SHP77 (cell line): ENCODE measurements at regions not wholly inside any gene's neighbourhood (a gene's known extent, or its start where the extent isn't known, plus 50 kb on each side); places are given as distances from the start of the nearest gene placed in this dataset.
"Not testable (repeated sequence)": the region's sequence is repeated elsewhere in the genome, so short reads cannot be mapped to it uniquely, and the experiment has no call there.

Source experiments
- DNase-seq, 2 experiments: peaks; one replicate each; lab custom pipeline; 2025; lab: John Stamatoyannopoulos, UW

DNA sequence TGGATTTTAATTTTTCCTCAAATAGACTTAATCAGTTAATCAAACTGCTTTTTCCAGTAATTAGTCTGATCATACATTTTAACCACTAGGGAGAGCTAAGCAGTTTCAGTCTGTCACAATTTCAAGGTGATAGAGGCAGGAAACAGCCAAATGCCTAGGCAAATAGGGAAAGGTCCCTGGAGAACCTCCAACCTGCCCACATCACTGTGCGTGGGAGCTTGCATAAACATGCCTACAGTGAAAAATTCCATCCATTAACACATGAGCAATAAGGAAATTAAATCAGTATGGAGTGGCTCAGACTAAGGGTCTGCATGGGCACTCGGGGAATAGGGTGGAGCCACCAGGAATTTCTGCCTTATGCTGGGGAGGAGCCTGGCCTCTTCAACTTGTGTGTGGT lies 74.6 kb downstream of the AASDHPPT start:
- DNase-seq = no peak

DNA sequence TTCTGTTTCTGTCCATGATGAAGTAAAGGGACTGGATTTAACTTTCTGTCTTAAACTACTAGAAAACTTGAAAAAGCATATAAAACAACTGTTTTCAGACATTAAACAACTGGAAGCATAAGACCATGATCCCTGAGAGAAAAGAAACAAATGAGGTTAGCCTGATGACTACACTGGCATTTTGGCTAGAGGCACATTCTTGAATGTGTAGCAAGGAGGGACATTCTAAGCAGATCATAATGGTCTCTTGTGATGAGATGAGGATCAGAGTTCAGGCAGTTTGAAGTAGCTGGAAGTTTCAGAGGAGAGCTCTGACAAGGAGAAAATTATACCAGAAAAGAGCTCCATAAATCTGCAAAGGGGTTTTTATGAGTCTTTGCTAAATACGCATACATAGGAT lies 75.4 kb downstream of the AASDHPPT start:
- no peak for DNase-seq

DNA sequence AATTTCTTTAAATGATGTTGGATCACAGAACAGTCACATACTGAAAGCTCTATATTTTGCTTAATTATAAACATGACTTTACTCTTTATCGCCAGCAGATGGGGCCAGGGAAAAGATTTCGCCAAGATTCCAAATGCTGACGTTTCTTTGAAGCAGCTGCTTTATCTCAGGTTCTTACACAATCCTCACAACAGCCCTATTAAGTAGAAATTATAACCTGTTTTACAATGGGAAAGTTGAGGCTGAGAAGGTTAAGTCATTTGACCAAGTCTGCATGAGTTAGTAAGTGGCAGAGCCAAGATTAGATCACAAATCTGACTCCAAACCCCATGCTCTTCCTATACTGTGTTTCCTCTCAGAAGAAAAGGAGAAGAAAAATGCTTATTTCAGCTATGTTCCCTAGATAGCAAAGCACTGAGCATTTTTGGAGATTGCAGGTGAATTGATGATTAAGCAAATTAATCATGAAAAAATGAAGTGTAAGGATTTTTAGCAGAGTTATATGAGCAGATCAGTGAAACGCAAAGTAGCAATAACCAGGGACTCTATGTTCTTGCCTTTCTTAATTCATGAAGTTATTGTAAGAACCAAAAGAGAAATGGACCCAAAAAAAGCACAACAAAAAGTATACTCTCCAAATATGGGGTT lies 79.0 kb downstream of the AASDHPPT start:
- DNase-seq = peak in 1 of 2 experiments; percentile 10

- DNase-seq = no peak
Measured at GRCh38 chr11:106158406-106158805, 80.9 kb downstream of the AASDHPPT start.

- no peak for DNase-seq
Measured at GRCh38 chr11:106159836-106160235, 82.4 kb downstream of the AASDHPPT start.

- no peak for DNase-seq
Measured at GRCh38 chr11:106160494-106160893, 83.0 kb downstream of the AASDHPPT start.

DNA sequence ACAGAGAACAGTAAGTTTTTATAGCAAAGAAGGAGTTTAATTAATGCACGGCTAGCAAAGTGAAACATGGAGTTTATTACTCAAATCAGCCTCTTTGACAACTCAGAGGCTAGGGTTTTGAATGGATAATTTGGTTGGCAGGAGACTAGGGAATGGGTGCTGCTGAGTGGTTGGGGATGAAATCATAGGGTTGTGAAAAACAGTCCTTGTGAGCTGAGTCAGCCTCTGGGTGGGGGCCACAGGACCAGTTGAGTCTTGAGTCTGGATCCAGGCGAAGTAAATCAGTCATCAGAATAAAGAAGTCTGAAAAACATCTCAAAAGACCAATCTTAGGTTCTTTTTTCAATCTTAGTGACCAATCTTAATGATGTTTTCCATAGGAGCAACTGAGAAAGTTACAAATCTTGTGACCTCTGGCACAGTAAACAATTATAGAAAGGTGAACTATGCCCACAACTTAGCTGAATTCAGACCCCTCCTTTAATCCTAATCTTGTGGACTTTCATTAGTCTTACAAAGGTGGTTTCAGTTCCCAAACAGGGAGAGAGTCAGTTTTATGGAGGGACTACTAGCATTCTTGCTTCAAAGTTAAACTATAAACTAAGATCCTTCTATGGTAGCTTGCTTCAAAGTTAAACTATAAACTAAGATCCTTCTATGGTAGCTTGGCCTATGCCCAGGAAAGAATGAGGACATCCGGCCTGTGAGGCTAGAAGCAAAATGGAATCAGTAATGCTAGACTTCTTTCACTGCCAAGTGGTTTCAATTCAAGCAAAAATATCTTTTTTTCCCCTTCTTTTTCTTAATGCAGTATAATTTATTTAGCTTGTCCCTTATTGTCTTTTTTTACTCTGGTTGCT lies 84.5 kb downstream of the AASDHPPT start:
- no peak for DNase-seq

GRCh38 chr11:106167085-106167484 lies 89.6 kb downstream of the AASDHPPT start:
- no peak for DNase-seq

DNA sequence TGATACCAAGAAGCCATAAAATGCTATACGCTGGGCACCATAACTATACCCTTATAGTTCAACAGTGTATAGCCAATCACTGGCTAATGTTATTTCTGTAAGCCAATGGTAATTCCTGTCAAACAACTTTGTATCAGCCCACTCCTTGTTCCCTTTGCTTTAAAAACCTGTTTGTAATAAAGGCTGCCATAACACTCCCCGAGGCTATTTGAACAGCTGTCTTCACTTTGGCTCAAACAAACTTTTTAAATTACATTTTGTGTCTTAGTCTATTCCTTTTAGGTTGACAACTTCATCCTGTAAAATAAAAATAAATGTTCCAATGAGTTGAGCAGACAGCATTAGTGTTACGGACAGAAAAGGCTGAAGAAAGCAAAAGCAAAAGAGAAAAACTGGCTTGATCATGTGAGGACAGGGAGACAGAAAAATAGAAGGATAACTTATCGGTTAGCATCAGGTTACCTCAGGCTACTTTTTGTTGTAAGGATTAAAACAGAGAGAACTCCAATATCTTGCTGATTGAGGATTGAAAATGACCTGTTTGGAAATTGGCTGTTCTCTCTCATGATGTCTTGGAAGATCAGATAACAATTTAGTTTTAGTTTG lies 95.0 kb downstream of the AASDHPPT start:
- DNase-seq = peak in 1 of 2 experiments; percentile 0

DNA sequence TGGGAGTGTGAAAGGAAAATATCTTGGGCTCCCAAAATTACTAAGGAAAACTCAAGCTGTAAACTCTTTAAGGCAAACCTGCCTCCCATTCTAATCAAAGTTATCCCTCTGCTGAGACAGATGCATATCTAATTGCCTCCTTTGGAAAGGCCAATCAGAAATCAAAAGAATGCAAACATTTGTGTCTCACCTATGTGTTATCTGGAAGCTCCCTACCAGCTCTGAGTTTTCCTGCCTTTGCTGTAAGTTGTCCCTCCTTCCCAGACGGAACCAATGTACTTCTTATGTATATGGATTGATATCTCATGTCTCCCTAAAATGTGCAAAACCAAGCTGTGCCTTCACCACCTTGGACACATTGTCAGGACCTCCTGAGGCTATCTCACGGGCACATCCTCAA lies 95.8 kb downstream of the AASDHPPT start:
- DNase-seq = no peak

GRCh38 chr11:106174003-106174402 lies 96.5 kb downstream of the AASDHPPT start:
- not testable (repeated sequence) for DNase-seq

DNA sequence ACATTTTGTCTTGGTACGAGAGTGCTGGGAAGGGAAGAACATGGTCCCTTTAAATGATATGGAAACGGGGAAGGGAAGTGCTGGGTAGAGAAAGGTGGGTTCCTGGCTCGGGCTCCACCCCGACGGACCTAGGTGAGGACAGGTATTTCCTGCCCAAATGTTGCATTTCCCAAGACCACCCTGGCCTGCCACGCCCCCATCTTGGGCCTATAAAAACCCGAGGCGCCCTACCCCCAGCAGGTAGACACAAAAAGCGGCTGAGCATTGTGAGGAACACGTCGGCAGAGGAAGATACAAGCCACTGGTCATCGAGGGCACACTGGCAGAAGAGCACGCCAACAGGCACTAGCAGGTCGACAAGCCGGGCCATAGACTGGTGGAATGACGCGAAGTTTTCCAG lies 99.4 kb downstream of the AASDHPPT start:
- no peak for DNase-seq

GRCh38 chr11:106177311-106177710 lies 99.8 kb downstream of the AASDHPPT start:
- no peak for DNase-seq

DNA sequence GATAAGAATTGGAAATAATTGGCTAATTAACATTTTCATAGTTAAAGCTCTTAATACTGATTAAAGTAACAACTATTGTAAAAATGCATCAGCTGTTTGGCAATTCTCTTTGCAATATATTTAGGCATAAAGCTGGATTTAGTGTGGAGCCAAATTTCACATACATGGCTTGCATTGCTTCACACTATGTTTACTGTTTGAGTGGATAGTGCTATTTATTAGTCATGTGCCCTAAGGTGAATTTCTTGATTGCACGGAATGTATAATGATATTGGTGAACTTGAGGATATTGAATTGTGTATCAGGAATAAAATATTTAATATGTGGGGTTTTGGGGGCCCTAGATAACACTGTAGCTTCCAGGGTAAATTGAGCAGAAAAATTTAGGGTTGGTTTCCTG lies 100.9 kb downstream of the AASDHPPT start:
- no peak for DNase-seq

DNA sequence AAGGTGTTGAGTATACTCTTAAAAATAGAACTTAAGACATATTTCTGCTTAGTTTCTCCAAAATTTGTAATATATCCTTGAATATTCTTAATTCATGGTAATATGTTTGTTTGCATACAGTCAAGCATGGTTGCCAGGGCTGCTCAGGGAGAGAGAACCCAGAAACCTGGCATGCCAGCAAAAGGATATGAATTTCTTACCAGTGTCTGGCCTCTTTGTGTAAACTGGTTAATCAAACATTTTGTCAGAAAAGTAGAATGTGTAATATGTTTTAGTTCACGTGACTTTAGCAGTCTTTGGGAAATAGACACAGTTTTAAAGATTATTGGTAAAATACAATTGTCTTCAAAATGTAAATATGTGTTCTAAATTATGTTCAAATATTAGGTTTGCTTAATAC lies 101.6 kb downstream of the AASDHPPT start:
- DNase-seq = no peak

- no peak for DNase-seq
Measured at GRCh38 chr11:106186630-106187029, 109.2 kb downstream of the AASDHPPT start.

DNA sequence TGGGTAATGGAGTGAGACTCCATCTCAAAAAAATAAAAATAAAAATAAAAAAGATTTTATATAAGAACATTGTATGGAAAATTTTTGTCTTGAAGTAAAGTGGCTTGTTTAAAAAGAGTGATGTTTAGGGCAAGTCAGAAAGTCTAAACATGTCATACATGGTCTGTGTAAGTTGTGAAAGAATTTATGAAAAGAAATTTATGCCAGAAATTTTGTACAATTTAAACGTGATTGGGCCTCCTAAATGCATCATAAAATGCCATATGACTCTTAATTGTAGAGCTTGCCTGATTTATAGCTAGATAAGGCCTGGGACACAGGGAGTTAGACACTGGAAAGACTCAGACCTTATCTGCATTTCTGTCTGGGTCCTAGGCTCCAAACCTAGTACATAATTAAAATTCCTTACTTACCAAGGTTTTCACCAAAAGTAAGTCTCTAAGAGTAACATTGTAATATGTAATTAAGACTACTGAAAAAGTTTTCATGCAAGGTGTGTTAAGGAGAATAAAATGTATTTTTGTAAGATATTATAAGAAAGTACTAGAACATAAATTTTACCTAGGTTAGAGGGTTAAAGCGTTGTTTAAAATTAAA lies 110.5 kb downstream of the AASDHPPT start:
- no peak for DNase-seq

GRCh38 chr11:106193956-106194355 lies 116.5 kb downstream of the AASDHPPT start:
- no peak for DNase-seq

DNA sequence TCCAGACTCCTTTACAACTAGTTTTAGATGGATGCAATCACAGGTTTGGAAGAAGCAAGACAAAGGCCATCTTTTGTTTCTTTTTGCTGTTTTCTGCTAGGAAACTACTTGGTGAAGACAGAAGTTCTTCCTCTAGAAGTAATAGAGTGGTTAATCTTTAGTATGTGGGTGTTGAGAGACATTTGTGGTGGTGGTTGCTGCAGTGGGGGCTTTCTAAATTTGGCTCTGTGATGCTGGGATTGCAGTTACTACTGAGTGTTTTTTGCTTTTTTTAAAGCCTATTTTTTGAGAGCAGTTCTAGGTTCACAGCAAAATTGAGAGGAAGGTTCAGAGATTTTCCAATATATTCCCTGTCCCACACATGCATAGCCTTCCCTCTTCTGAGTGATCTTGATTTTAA lies 120.0 kb downstream of the AASDHPPT start:
- DNase-seq = no peak

DNA sequence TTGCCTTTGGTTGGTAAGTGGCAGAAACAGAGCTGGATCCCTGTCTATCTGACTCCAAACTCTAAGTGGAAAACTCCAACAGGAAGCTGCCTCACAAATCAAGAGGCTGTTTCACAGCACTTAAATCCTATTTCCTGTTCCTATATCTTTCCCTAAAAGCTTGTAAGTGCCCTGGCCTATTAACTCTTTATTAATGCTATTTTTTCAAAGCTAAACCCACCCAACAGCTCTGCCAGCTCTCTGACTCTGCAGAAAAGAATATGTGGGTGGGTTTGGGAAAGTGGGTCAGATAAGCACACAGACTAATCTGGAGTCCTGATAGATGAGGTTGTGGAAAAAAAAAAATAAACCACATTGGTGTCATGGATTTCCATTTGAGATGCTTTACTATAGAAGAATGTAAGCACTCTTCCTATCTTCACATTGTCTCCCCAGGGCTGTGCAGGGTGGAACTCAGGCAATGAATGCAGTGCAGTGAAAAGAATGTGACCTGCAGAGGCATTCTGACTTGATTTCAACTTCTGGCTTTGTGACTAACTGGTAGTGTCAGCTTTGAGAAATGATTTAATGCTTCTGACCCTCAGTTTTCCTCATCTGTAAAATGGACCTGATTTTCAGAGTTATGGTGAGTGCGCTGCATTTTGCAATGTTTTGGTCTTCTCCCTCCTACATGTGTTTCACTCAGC lies 125.6 kb downstream of the AASDHPPT start:
- DNase-seq = no peak

GRCh38 chr11:106208760-106209159 lies 131.3 kb downstream of the AASDHPPT start:
- DNase-seq = peak; percentile 1 to 7

DNA sequence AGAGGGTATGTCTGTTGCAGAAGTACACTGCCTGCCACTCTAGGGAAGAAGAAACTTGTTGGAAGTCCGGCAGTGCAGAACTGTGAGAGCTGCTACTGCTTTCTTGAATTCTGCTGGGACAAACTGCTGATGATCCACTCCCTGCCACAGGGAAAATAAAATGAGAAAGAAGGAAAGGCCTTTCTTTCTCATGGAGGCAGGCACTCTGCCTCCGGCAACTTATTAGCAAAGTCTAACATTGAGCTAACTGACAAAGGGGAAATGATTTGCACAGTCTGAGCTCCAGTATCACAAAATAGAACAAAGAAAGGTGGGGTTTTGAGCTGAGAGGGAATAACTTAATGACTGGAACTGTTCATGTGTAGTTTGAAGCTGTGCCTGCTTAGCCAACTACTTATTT lies 134.6 kb downstream of the AASDHPPT start:
- DNase-seq = no peak
